ENCODE measurements at regions not wholly inside any gene's neighbourhood (a gene's known extent, or its start where the extent isn't known, plus 50 kb on each side); places are given as distances from the start of the nearest gene placed in this dataset.

DNA sequence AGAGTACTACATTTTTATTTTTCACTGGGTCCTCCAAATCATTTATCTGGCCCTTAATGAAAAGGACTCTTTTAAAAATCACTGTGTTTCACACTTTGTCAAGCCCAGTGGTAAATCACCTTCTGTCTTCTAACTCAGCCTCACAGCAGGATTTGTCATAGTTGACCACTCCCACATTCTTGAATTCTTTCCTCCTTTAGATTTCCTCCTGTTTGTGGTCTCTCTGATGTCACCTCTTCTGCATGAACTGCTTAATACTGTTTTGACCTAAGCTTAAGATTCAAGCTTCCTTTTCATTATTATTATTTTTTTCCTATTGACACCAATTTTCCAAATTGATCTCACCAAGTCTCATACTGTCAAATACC, 899.8 kb upstream of the MIR17HG start:
- no peak for TF ChIP-seq GATA3 (IDR thresholded peaks at IDR 0.05; ENCODE audit: low read depth, low read length)
- TF ChIP-seq GATA2 (IDR thresholded peaks at IDR 0.05; ENCODE audit: low read depth, low read length) = no peak

All from SH-SY5Y (cell line).